GM23338 (cell line): ENCODE measurements at regions not wholly inside any gene's neighbourhood (a gene's known extent, or its start where the extent isn't known, plus 50 kb on each side); places are given as distances from the start of the nearest gene placed in this dataset.

Experiments
- CREB1 ChIP-seq: fragments of 250-450 bp; sonication (Bioruptor Pico); IDR thresholded peaks from 2 replicates; pipeline ENCODE4 v1.5.0; 2020; ENCODE audit warnings: low read depth, mild to moderate bottlenecking, moderate library complexity
- CTCF ChIP-seq, 2 experiments: fragments of 200-600 bp in 1 of 2; sonication (generic) in 1 of 2; conservative IDR thresholded peaks; 2 replicates each; pipeline versions ENCODE4 v1.5.1 to v1.6.1; 2016 to 2017; ENCODE audit warnings: antibody characterized with exemption in 2 of 2, low read depth in 2 of 2, mild to moderate bottlenecking in 2 of 2, moderate library complexity in 1 of 2
- EZH2 ChIP-seq: fragments of 200-600 bp; sonication (generic); IDR thresholded peaks from one replicate; pipeline ENCODE4 v1.8.0; 2017; ENCODE audit warnings: antibody characterized with exemption, mild to moderate bottlenecking, low read depth; ENCODE audit not compliant: unreplicated experiment
- EZH2phosphoT487 ChIP-seq: fragments of 200-600 bp; sonication (generic); IDR thresholded peaks from one replicate; pipeline ENCODE4 v1.8.1; 2018; ENCODE audit warnings: antibody characterized with exemption; ENCODE audit not compliant: unreplicated experiment
- JUNB ChIP-seq: IDR thresholded peaks from one replicate; pipeline ENCODE4 v1.6.1; 2016; ENCODE audit warnings: antibody characterized with exemption; ENCODE audit not compliant: unreplicated experiment
- POLR2AphosphoS5 ChIP-seq: IDR thresholded peaks from 2 replicates; pipeline ENCODE4 v1.6.1; 2016; ENCODE audit warnings: antibody characterized with exemption, low read depth
- REST ChIP-seq: IDR thresholded peaks from one replicate; pipeline ENCODE4 v1.6.1; 2018; ENCODE audit warnings: antibody characterized with exemption; ENCODE audit not compliant: unreplicated experiment
- ZNF114 ChIP-seq: fragments of 250-450 bp; sonication (Bioruptor Pico); IDR thresholded peaks from 2 replicates; pipeline ENCODE4 v1.5.0; 2020; ENCODE audit warnings: mild to moderate bottlenecking, moderate library complexity

GRCh38 chr2:175259164-175259563 lies 77.7 kb upstream of the ATP5MC3 start:
- TF ChIP-seq POLR2AphosphoS5 (no peak), CTCF (conservative IDR thresholded peaks at IDR 0.05; ENCODE audit: low read depth in 2 of 2) (no peak), EZH2 (no peak), CREB1 (CRISPR knock-in tag) (no peak), ZNF114 (CRISPR knock-in tag) (no peak), REST (no peak), EZH2phosphoT487 (no peak), JUNB (no peak)
